SK-N-SH treated with all-trans-retinoic acid at 6 μM for 48 hours (cell line): ENCODE measurements at regions not wholly inside any gene's neighbourhood (a gene's known extent, or its start where the extent isn't known, plus 50 kb on each side); places are given as distances from the start of the nearest gene placed in this dataset.

Experiments
- ATAC-seq: fragments of 200-7000 bp; cut with Tn5 transposase; 3 replicates; pipeline ENCODE4 v1.9.1; 2020; ENCODE audit warnings: mild to moderate bottlenecking, moderate library complexity
- ARNTL ChIP-seq: fragments of 450-650 bp; formaldehyde crosslinking; IDR thresholded peaks from 2 replicates; pipeline ENCODE4 v1.5.0; 2020; ENCODE audit warnings: low read depth, mild to moderate bottlenecking, moderate library complexity, borderline replicate concordance
- CREB5 ChIP-seq: fragments of 250-450 bp; sonication (Bioruptor Pico); IDR thresholded peaks from 2 replicates; pipeline ENCODE4 v1.5.1; 2020; ENCODE audit warnings: low read depth, mild to moderate bottlenecking, moderate library complexity
- CSDC2 ChIP-seq: fragments of 250-450 bp; sonication (Bioruptor Pico); IDR thresholded peaks from 2 replicates; pipeline ENCODE4 v1.5.0; 2020; ENCODE audit warnings: mild to moderate bottlenecking, moderate library complexity
- ESRRG ChIP-seq: fragments of 250-450 bp; sonication (Bioruptor Pico); IDR thresholded peaks from 2 replicates; pipeline ENCODE4 v1.6.1; 2021; ENCODE audit warnings: mild to moderate bottlenecking
- GLIS3 ChIP-seq: fragments of 250-450 bp; sonication (Bioruptor Pico); IDR thresholded peaks from 2 replicates; pipeline ENCODE4 v1.5.0; 2020; ENCODE audit warnings: mild to moderate bottlenecking, moderate library complexity
- ISL1 ChIP-seq: fragments of 250-450 bp; sonication (Bioruptor Pico); IDR thresholded peaks from 2 replicates; pipeline ENCODE4 v2.1.2; 2022; ENCODE audit warnings: mild to moderate bottlenecking, moderate library complexity
- OSR1 ChIP-seq: fragments of 250-450 bp; sonication (Bioruptor Pico); IDR thresholded peaks from 2 replicates; pipeline ENCODE4 v1.8.0; 2022; ENCODE audit warnings: moderate library complexity, mild to moderate bottlenecking, inconsistent platforms
- PATZ1 ChIP-seq: fragments of 250-450 bp; sonication (Bioruptor Pico); IDR thresholded peaks from 2 replicates; pipeline ENCODE4 v1.8.0; 2020; ENCODE audit warnings: mild to moderate bottlenecking, moderate library complexity, borderline replicate concordance
- POU6F1 ChIP-seq: fragments of 250-450 bp; sonication (Bioruptor Pico); IDR thresholded peaks from 2 replicates; pipeline ENCODE4 v1.8.0; 2021; ENCODE audit warnings: low read depth, mild to moderate bottlenecking, moderate library complexity, borderline replicate concordance
- PPARA ChIP-seq: fragments of 250-450 bp; sonication (Bioruptor Pico); IDR thresholded peaks from 2 replicates; pipeline ENCODE4 v1.5.0; 2020; ENCODE audit warnings: mild to moderate bottlenecking, borderline replicate concordance
- SNAI2 ChIP-seq: fragments of 250-450 bp; sonication (Bioruptor Pico); IDR thresholded peaks from 2 replicates; pipeline ENCODE4 v1.5.0; 2020; ENCODE audit warnings: mild to moderate bottlenecking, moderate library complexity
- TCF4 ChIP-seq: fragments of 250-450 bp; sonication (Bioruptor Pico); IDR thresholded peaks from 2 replicates; pipeline ENCODE4 v1.8.0; 2021; ENCODE audit warnings: mild to moderate bottlenecking, moderate library complexity, borderline replicate concordance
- TOX ChIP-seq: fragments of 250-450 bp; sonication (Bioruptor Pico); IDR thresholded peaks from 2 replicates; pipeline ENCODE4 v1.8.0; 2021; ENCODE audit warnings: mild to moderate bottlenecking, moderate library complexity, borderline replicate concordance
- ZC3H10 ChIP-seq: fragments of 250-450 bp; sonication (Bioruptor Pico); IDR thresholded peaks from 2 replicates; pipeline ENCODE4 v1.5.1; 2021; ENCODE audit warnings: mild to moderate bottlenecking, moderate library complexity
- ZFP3 ChIP-seq: fragments of 250-450 bp; sonication (Bioruptor Pico); IDR thresholded peaks from 2 replicates; pipeline ENCODE4 v1.5.0; 2020; ENCODE audit warnings: mild to moderate bottlenecking, moderate library complexity
- ZNF70 ChIP-seq: fragments of 450-650 bp; formaldehyde crosslinking; IDR thresholded peaks from 2 replicates; pipeline ENCODE4 v1.5.0; 2020; ENCODE audit warnings: mild to moderate bottlenecking, moderate library complexity
- TF ChIP-seq, protein P1 (sequence below): fragments of 250-450 bp; sonication (Bioruptor Pico); IDR thresholded peaks from 2 replicates; pipeline ENCODE4 v1.5.0; 2020; ENCODE audit warnings: mild to moderate bottlenecking, moderate library complexity
- TF ChIP-seq, protein P2 (sequence below): fragments of 250-450 bp; sonication (Bioruptor Pico); IDR thresholded peaks from 2 replicates; pipeline ENCODE4 v1.5.1; 2021; ENCODE audit warnings: mild to moderate bottlenecking, moderate library complexity

DNA sequence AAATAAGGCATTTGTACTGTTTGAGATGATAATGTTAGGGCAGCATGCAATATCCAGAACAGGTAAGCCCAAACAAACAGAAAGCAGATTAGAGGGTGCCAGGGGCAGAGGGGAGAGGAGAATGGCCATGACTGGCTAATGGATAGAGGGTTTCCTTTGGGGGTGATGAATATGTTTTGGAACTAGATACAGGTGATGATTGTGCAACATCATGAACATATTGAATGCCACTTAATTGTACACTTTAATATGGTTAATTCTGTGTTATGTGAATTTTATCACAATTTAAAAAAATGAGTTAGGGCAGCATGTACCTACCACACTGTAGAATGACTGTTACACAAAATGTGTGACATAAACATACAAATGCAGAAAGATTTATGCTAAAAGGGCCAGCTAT, 255.5 kb upstream of the FN1 start:
- TF ChIP-seq PATZ1 (CRISPR knock-in tag) (no peak), OSR1 (CRISPR knock-in tag) (no peak), POU6F1 (CRISPR knock-in tag) (no peak), ZFP3 (CRISPR knock-in tag) (no peak), TOX (CRISPR knock-in tag) (no peak), ZC3H10 (CRISPR knock-in tag) (no peak), CREB5 (CRISPR knock-in tag) (no peak), GLIS3 (no peak), ARNTL (CRISPR knock-in tag) (no peak), ZNF70 (CRISPR knock-in tag) (no peak), PPARA (CRISPR knock-in tag) (no peak), SNAI2 (no peak), CSDC2 (CRISPR knock-in tag) (no peak), ESRRG (CRISPR knock-in tag) (no peak), TCF4 (CRISPR knock-in tag) (no peak)
- TF ChIP-seq, protein P1, sequence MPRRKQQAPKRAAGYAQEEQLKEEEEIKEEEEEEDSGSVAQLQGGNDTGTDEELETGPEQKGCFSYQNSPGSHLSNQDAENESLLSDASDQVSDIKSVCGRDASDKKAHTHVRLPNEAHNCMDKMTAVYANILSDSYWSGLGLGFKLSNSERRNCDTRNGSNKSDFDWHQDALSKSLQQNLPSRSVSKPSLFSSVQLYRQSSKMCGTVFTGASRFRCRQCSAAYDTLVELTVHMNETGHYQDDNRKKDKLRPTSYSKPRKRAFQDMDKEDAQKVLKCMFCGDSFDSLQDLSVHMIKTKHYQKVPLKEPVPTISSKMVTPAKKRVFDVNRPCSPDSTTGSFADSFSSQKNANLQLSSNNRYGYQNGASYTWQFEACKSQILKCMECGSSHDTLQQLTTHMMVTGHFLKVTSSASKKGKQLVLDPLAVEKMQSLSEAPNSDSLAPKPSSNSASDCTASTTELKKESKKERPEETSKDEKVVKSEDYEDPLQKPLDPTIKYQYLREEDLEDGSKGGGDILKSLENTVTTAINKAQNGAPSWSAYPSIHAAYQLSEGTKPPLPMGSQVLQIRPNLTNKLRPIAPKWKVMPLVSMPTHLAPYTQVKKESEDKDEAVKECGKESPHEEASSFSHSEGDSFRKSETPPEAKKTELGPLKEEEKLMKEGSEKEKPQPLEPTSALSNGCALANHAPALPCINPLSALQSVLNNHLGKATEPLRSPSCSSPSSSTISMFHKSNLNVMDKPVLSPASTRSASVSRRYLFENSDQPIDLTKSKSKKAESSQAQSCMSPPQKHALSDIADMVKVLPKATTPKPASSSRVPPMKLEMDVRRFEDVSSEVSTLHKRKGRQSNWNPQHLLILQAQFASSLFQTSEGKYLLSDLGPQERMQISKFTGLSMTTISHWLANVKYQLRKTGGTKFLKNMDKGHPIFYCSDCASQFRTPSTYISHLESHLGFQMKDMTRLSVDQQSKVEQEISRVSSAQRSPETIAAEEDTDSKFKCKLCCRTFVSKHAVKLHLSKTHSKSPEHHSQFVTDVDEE (CRISPR knock-in tag): no peak
- TF ChIP-seq, protein P2, sequence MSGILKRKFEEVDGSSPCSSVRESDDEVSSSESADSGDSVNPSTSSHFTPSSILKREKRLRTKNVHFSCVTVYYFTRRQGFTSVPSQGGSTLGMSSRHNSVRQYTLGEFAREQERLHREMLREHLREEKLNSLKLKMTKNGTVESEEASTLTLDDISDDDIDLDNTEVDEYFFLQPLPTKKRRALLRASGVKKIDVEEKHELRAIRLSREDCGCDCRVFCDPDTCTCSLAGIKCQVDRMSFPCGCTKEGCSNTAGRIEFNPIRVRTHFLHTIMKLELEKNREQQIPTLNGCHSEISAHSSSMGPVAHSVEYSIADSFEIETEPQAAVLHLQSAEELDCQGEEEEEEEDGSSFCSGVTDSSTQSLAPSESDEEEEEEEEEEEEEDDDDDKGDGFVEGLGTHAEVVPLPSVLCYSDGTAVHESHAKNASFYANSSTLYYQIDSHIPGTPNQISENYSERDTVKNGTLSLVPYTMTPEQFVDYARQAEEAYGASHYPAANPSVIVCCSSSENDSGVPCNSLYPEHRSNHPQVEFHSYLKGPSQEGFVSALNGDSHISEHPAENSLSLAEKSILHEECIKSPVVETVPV (CRISPR knock-in tag): no peak
- no peak for ATAC-seq

- 0 out of 2 replicates have a peak, but pooled peaks have one; percentile 37 for TF ChIP-seq ISL1 (CRISPR knock-in tag)
- no peak for TF ChIP-seq TOX (CRISPR knock-in tag)
- TF ChIP-seq GLIS3: no peak
- no peak for ATAC-seq
Measured at GRCh38 chr2:215687149-215688031, 251.5 kb upstream of the FN1 start.

DNA sequence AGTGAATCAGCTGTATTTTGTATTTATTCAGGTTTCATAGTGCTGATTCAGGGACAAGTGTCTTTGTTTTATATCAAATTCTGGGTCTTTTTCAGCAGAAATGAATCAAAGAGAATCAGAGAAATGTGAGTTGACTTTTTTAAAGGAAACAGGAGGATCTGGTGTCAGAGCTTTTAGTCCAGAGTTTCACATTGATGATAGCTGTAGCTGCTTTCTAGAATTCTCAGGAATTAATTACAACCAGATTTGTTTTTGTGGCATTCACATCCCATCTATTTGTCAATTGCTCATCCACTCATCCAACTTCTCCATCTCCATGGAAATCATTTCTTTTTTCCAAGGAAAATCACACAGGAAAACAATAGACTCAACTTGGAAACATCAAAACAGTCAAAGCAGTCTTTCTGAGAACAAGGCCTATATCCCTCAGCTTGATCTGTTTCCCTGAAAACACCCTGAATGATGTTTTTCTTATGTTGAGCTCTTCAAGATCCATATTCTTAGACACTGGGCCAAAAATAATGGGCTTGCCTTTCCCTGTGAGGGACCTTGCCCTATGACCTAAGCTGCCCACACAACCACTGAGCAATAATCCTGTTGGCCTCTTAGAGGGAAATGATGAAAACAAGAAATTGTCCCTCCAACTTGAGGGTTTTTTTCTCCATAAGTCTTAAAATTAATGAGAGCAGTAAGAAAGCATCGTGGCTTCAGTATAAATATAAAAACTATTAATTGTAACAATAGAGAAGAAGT, 249.5 kb upstream of the FN1 start:
- ATAC-seq: peak; percentile 74
- TF ChIP-seq PPARA (CRISPR knock-in tag) (no peak), ESRRG (CRISPR knock-in tag) (no peak), GLIS3 (no peak)
